ENCODE measurements at regions not wholly inside any gene's neighbourhood (a gene's known extent, or its start where the extent isn't known, plus 50 kb on each side); places are given as distances from the start of the nearest gene placed in this dataset.

- no peak for ATAC-seq
- DNase-seq (ENCODE audit: low read depth in 1 of 2, low spot score in 1 of 2) = peak in 1 of 2 experiments; percentile 5
- Histone ChIP-seq H3K9me3 (no peaks in the 10 kb centered on the region), H3K4me3 (no peak overlapping the region), H3K27ac (no peak overlapping the region), H3K4me2 (no peak overlapping the region), H3K4me1 (no peaks in the 10 kb centered on the region)
- ChIA-PET POLR2A (no interaction called here), CTCF (no interaction called here)
- FAIRE-seq = no peak
- TF ChIP-seq ZNF302 (CRISPR knock-in tag; IDR thresholded peaks at IDR 0.05) (no peak), RAD21 (conservative IDR thresholded peaks at IDR 0.05 in 1 of 2, IDR thresholded peaks at IDR 0.05 in 1 of 2) (peak; percentile 20 to 41; a peak in 2 of 5 replicates)
Measured at GRCh38 chrX:3244955-3245354, 101.5 kb downstream of the MXRA5 start.

- 21% methylated on average over 7 of the region's 7 CpGs for WGBS (ENCODE audit: missing lambda C conversion rate)
- Histone ChIP-seq H3K4me3 (no peak overlapping the region), H3K4me2 (no peak overlapping the region), H3K27ac (no peak overlapping the region), H3K9me3 (no peaks in the 10 kb centered on the region), H3K4me1 (no peaks in the 10 kb centered on the region)
- ChIA-PET CTCF (no interaction called here), POLR2A (no interaction called here)
- FAIRE-seq (no peak), DNase-seq (ENCODE audit: low read depth in 1 of 2, low spot score in 1 of 2) (no peak), ATAC-seq (no peak)
- TF ChIP-seq PBX3 (IDR thresholded peaks at IDR 0.05) (no peak), FOSL2 (IDR thresholded peaks at IDR 0.05) (no peak), FOSL2 (CRISPR knock-in tag; IDR thresholded peaks at IDR 0.05) (no peak), POLR2AphosphoS2 (conservative IDR thresholded peaks at IDR 0.05; ENCODE audit: low read length) (no peak), TFCP2L1 (CRISPR knock-in tag; IDR thresholded peaks at IDR 0.05) (no peak), KDM1A (IDR thresholded peaks at IDR 0.05; ENCODE audit: low read depth) (no peak), HES2 (IDR thresholded peaks at IDR 0.05) (no peak), CBX2 (IDR thresholded peaks at IDR 0.05; ENCODE audit: borderline replicate concordance, low read depth) (no peak), SMC3 (IDR thresholded peaks at IDR 0.05) (no peak), JUNB (IDR thresholded peaks at IDR 0.05) (no peak), SREBF2 (IDR thresholded peaks at IDR 0.05) (no peak), HOXA7 (CRISPR knock-in tag; IDR thresholded peaks at IDR 0.05) (no peak), CEBPB (IDR thresholded peaks at IDR 0.05) (no peak), EP300 (IDR thresholded peaks at IDR 0.05) (no peak), CTCF (IDR thresholded peaks at IDR 0.05) (no peak), ZSCAN20 (CRISPR knock-in tag; IDR thresholded peaks at IDR 0.05) (no peak), FOXS1 (CRISPR knock-in tag; IDR thresholded peaks at IDR 0.05) (no peak), NPAS2 (CRISPR knock-in tag; IDR thresholded peaks at IDR 0.05; ENCODE audit: borderline replicate concordance) (no peak), EHMT2 (IDR thresholded peaks at IDR 0.05; ENCODE audit: low read depth) (no peak), CHD2 (IDR thresholded peaks at IDR 0.05; ENCODE audit: low read length, partially characterized antibody) (no peak)
Measured at GRCh38 chrX:3244203-3244743, 102.2 kb downstream of the MXRA5 start.

GRCh38 chrX:3232262-3232923 is 114.1 kb downstream of the MXRA5 start:
- DNase-seq (ENCODE audit: low read depth in 1 of 2, low spot score in 1 of 2) (no peak), FAIRE-seq (no peak), ATAC-seq (no peak)
- Histone ChIP-seq H3K27ac (no peak overlapping the region), H3K9me3 (no peaks in the 10 kb centered on the region), H3K4me3 (no peak overlapping the region), H3K4me2 (no peak overlapping the region), H3K4me1 (no peaks in the 10 kb centered on the region)
- ChIA-PET POLR2A (no interaction called here), CTCF (no interaction called here)
- WGBS (ENCODE audit: missing lambda C conversion rate) = 17% methylated on average over 4 of the region's 4 CpGs
- no peak for TF ChIP-seq HMGXB4 (CRISPR knock-in tag; IDR thresholded peaks at IDR 0.05; ENCODE audit: borderline replicate concordance)
- no peak for TF ChIP-seq KDM5A (IDR thresholded peaks at IDR 0.05)
- no peak for TF ChIP-seq CBX2 (IDR thresholded peaks at IDR 0.05; ENCODE audit: borderline replicate concordance, low read depth)
- no peak for TF ChIP-seq CBX8 (IDR thresholded peaks at IDR 0.05)
- TF ChIP-seq CHD2 (IDR thresholded peaks at IDR 0.05; ENCODE audit: low read length, partially characterized antibody) = no peak
- no peak for TF ChIP-seq RFX5 (IDR thresholded peaks at IDR 0.05)
- no peak for TF ChIP-seq ZNF302 (CRISPR knock-in tag; IDR thresholded peaks at IDR 0.05)
- no peak for TF ChIP-seq ESRRA (IDR thresholded peaks at IDR 0.05; ENCODE audit: borderline replicate concordance, low read length)
- TF ChIP-seq KDM1A (IDR thresholded peaks at IDR 0.05; ENCODE audit: low read depth) = no peak
- TF ChIP-seq CEBPB (IDR thresholded peaks at IDR 0.05) = no peak
- TF ChIP-seq ZSCAN20 (CRISPR knock-in tag; IDR thresholded peaks at IDR 0.05) = no peak
- TF ChIP-seq ELK1 (IDR thresholded peaks at IDR 0.05; ENCODE audit: low read depth, low read length) = no peak
- TF ChIP-seq HES2 (IDR thresholded peaks at IDR 0.05) = no peak
- no peak for TF ChIP-seq MYC (IDR thresholded peaks at IDR 0.05; ENCODE audit: borderline replicate concordance, low read length)

Measured in A549 (cell line).